HG03342 (cell line): ENCODE measurements at regions not wholly inside any gene's neighbourhood (a gene's known extent, or its start where the extent isn't known, plus 50 kb on each side); places are given as distances from the start of the nearest gene placed in this dataset.

Source experiments
- ATAC-seq: cut with Tn5 transposase; IDR thresholded peaks from one replicate; pipeline ENCODE4 v1.9.1; 2021; ENCODE audit warnings: mild to moderate bottlenecking, moderate library complexity; ENCODE audit not compliant: unreplicated experiment

GRCh38 chr16:85395913-85396878, 216.9 kb upstream of the GSE1 start:
- ATAC-seq: no peak

- ATAC-seq: no peak
Measured at GRCh38 chr16:85396879-85397871, 215.9 kb upstream of the GSE1 start.

- no peak for ATAC-seq
Measured at GRCh38 chr16:85398050-85398451, 215.1 kb upstream of the GSE1 start.

GRCh38 chr16:85398688-85399582, 214.2 kb upstream of the GSE1 start:
- no peak for ATAC-seq

GRCh38 chr16:85399583-85400284, 213.4 kb upstream of the GSE1 start:
- ATAC-seq: no peak

GRCh38 chr16:85400305-85401205, 212.6 kb upstream of the GSE1 start:
- ATAC-seq: no peak

GRCh38 chr16:85401370-85401916, 211.7 kb upstream of the GSE1 start:
- ATAC-seq: no peak

- no peak for ATAC-seq
Measured at GRCh38 chr16:85401917-85402766, 211.0 kb upstream of the GSE1 start.

GRCh38 chr16:85402910-85403692, 210.0 kb upstream of the GSE1 start:
- no peak for ATAC-seq

GRCh38 chr16:85403693-85404092, 209.4 kb upstream of the GSE1 start:
- ATAC-seq: no peak

- no peak for ATAC-seq
Measured at GRCh38 chr16:85412911-85413520, 200.1 kb upstream of the GSE1 start.

GRCh38 chr16:85413691-85414663, 199.1 kb upstream of the GSE1 start:
- ATAC-seq: no peak

- no peak for ATAC-seq
Measured at GRCh38 chr16:85415196-85416090, 197.7 kb upstream of the GSE1 start.
